ENCODE measurements at regions not wholly inside any gene's neighbourhood (a gene's known extent, or its start where the extent isn't known, plus 50 kb on each side); places are given as distances from the start of the nearest gene placed in this dataset.
A peak's percentile ranks its signal among the peaks of the same experiment; 100 is the strongest.
"Not testable (repeated sequence)": the region's sequence is repeated elsewhere in the genome, so short reads cannot be mapped to it uniquely, and the experiment has no call there.

DNA sequence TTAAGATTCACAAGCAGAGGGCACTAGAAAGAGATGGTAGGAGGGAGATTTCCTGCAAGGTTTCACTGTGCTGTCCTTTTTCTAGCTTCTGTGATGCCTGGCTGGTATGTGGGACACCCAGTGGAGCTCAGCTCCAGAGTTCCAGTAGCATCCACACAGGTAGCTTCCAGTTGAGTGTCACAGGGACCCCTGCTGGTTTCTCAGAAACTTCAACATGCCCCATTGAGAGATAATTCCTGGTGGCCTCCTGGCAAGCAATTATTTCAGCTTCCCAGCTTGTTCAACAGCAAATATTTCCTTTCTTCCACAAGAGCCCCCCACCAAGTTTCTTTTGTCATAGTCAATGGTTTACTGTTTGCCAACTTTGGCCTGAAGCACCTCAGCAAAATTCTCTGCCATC lies 858.7 kb downstream of the REEP3 start:
- DNase-seq = peak in 1 of 56 donors; percentile 1

DNA sequence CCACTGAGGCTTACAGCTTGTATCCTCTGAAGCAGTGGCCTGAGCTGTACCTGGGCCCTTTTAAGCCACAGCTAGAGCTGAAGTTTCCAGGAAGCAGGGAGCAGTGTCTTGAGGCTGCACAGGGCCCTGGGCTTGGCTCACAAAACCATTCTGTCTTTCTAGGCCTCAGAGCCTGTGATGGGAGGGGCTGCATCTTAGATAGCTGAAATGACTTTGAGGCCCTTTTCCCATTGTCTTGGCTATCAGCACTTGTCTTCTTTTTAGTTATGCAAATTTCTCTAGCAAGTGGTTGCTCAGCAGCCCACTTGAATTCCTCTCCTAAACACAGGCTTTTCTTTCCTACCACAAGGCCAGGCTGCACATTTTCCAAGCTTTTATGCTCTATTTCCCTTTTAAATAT lies 864.2 kb downstream of the REEP3 start:
- no peak for DNase-seq

DNA sequence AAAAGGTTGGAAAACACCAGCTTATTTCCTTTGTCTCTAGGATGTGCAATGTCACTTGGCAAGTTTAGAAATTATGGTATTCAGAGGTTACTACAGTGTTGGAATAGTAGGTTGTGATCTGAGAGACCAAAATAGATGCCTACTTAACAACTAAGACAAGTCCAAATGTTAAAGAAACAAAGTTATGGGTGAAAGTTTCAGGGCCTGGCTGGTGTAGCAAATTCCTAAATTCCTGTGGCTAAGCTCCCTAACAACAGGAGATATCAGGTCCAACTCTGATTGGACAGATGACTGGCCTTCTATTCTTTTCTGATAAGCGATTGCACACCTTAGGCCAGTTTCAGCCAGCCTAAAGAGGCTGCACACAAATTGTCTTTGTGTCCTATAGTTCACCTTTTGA lies 873.5 kb downstream of the REEP3 start:
- DNase-seq = no peak

DNA sequence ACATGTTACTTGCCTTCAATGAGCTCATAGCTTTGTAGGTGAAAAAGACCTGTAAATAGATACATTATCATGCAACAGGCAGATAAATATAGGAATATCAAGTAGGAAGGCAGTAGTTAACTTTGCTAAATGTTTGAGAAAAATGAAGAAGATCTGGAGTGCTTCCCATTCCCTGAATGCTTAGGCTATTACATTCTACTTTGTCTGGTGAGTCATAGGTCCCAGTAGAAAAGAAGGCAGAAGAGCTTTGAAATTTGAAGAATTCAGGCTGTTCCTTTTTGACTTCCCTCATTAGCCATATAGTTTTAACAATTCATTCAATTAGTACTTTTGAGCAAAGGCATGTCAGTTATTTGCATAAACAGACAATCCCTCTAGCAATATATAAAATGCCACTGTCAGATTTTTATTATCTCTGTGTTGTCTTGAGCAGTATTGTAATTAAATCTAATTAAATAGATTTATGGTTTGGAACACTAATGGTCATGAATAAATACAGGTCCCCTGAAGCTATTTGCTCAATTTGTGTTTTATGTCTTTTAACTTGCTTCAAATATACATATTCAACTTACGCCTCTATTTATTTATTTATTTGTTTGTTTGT lies 875.0 kb downstream of the REEP3 start:
- no peak for DNase-seq

DNA sequence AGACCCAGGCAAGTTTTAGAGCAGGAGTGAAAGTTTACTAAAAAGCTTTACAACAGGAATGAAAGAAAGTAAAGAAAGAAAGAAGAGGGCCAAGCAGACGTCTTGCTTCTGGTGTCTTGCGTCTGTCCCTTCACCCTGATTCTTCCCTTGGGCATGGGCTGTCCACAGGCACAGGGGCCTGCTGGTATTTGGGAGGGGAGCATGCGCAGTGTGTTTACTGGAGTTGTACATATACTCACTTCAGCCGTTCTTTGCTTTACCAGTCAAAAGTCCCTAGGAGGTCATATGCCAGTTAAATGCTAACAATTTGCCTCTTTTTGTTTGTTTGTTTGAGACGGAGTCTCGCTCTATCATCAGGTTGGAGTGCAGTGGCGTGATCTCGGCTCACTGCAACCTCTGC lies 875.9 kb downstream of the REEP3 start:
- DNase-seq = no peak

DNA sequence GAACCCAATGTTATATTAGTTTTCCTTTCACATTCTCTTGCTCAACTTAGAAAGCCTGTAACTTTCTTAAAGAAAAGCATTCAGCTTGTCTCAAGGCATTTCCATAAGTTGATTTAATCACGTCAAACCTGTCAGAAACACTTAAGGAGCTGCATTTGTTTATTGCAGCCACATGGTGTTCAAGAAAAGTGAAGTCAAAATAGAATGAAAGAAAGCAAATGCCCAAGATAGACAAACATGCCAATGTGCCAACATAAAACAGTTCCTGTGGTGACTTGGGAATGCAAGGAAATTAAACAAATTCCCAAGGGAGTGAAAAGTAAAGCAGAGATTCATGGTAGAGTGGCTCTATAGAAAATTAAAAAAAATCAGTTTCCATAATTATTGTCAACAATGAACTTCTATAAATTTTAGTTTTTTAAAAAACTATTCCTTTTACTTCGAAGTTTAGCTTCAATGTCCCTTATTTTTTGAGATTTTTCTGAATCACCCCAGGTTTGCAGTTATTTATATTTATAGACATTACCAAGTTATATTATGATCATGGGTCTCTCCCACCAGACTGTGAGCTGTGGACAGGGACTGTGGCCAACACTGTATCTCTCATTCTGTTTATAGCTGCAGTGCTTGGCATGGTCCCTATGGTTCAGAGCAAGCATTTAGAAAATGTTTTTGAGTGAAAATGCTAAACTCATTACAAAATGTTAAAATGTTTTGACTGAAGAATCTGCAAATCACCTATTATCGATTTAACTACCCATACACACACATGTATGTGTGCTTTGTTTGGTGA lies 887.4 kb downstream of the REEP3 start:
- no peak for DNase-seq

DNA sequence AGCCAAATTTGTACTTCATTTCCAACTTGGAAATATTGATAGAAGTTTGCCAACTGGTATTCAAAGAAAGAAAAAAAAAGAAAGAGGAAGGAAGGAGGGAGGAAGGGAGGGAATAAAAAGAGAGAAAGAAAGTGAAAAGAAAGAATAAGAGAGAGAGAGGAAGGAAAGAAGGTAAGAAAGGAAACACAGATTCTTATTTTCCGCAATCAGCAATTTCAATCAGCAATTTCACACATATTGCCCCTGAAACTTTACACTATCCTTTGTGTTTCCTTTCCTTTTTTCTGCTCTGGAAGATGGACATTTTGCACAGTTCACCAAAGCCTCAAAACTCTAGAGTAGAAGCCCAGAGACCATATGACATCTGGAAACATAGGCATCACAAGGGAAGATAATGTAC lies 888.1 kb downstream of the REEP3 start:
- no peak for DNase-seq

DNA sequence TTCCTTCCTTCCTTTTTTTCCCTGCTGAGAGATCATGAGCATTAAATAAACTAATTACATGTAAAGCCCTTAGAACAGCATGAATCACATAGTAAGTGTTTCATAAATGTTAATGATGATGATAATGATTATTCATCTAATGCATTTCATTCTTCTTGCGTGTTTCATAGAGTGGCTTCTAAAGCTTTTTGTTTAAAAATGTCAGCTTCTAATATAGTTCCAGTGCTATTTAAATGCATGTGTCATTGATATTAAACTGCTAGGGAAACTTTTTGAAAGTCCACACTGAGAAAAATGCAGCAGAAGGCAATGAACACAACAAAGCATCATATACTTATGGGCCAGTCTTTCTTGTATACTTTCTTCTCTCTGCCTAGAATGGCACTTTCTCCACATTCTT lies 894.8 kb downstream of the REEP3 start:
- DNase-seq = no peak

DNA sequence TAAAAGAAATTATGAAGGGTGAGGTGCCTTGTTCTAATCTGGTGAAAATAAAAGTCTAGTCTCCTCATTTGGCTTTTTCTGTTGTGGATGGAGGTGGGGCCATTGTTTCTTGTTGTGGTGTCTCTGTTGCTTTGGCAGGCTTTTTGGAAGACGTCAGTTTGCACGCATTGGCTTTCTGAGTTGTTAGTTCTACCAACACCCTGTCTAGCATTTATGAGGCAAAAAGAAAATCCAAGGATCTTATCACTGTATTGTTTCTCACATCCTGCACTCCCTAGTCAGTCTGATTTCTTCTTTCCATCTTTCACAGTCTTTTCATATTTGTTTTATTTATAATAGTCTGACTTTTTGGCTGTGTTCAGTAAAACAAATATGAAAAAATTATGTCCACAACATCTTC lies 898.3 kb downstream of the REEP3 start:
- DNase-seq = no peak

DNA sequence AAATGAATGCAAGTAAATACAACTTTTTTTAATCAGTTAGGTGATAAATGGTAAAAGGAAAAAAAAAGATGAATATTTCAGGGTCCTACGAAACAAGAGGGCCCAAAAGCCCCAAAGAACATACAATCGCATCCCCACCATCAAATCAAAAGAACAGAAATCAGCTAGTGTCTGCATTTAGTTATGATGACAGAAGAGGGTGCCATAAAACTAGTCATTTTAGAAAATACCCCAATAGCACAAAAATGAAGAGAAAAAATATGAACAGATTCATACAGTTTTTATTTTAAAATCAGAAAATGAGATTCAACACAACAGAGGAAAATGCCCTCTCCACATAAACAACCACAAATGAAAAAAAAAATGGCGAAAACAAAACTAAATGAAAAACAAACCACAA lies 905.5 kb downstream of the REEP3 start:
- DNase-seq = no peak

DNA sequence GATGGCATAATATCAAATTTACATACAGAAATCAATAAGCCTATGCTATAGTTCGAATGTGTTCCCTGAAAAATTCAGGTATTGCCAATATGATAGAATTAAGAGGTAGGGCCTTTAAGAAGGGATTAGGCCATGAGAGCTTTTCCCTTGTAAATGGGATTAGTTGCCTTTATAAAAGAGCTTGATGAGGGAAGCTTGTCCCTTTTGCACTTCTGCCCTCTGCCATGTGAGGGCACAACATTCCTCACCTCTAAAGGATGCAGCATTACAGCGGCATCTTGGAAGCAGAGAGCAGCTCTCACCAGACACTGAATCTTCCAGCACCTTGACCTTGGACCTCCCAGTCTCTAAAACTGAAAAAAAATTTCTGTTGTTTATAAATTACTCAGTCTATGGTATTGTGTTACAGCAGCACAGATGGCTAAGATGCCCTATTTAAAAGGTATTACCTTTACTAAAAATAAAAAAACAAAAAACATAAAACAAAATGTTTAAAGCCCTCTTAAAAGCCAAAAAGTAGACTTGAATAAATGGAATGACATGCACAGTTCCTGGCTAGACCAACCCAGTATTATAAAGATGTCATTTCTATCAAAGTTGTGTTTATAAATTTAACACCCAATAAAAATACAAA lies 909.6 kb downstream of the REEP3 start:
- DNase-seq = peak in 31 of 56 donors; percentile 1 to 63 (median 18)

DNA sequence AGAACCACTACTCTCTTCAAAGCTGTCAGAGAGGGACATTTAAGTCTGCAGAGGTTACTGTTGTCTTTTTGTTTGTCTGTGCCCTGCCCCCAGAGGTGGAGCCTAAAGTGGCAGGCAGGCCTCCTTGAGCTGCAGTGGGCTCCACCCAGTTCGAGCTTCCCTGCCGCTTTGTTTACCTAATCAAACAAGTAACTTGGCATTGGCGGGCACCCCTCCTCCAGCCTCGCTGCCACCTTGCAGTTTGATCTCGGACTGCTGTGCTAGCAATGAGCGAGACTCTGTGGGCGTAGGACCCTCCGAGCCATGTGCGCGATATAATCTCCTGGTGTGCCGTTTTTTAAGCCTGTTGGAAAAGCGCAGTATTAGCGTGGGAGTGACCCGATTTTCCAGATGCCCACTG lies 920.7 kb downstream of the REEP3 start:
- DNase-seq = not testable (repeated sequence)

DNA sequence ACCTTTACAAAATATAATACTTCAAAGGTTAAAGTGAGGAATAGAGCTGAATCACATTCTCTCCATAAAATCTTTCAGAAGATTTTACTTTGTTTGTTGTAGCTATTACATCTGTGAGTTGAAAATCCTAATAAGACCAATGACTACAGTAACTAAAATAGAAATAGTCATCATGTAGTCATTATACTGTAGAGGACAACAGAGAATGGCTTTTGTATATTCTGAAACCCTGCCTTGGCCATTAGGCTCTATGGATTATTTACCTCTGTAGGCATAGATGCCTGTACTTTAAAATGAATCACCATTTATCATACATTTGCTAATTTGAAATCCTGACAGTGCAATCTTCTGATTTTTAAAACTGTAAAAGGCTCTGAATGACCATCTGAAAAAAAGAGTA lies 923.0 kb downstream of the REEP3 start:
- no peak for DNase-seq

DNA sequence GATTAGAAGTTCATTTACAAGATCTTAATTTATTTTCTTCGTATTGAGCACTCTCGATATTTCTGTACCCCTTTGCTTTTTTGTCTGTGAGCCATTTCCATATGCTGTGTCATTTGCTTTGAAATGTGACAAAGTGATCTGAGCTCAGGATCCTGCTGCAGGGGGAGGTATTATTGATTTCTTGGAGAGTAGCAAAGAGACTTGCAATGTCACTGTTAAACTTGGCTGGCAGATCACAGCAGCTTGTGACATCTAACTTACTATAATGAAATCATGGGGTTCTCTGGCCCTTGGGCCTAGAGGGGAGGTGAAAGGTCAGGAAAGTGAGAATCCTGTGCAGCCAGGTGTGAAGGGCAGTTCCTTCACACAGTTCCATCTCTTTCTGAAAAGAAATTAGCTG lies 923.4 kb downstream of the REEP3 start:
- peak in 7 of 56 donors; percentile 0 to 12 (median 6) for DNase-seq

DNA sequence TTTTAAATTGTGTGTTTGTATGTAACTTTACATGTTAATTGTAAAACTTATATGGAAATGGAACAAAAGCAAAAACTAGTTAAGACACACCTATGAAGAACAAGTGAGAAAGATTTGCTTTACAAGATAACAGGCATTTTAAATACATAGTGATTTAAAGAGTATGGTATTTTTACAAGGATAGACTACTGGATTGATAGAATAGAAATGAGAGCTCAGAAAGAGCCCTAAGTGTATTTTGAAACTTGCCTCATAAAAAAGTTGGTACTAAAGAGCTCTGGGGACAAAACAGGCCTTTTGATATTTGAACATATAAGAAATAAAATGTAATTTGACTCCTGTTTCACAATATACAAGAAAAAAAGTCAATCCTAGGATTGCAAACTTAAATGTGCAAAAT lies 928.4 kb downstream of the REEP3 start:
- DNase-seq = no peak

DNA sequence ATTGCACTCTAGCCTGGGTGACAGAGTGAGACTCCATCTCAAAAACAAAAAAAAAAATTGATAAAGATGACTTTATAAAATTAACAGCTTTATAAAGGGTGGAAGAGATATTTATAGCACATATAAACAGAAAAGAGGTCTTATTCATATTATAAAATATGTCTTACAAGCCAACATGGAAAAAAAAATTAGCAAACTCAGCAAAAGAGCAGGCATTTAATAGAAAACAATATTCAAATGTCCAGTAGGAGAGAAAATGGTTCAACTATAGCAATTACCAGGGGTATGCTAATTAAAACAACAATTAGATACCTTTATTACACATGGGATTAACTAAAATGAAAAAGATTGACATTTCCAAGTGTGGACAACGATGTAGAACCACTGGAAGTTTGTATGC lies 929.1 kb downstream of the REEP3 start:
- DNase-seq = no peak

DNA sequence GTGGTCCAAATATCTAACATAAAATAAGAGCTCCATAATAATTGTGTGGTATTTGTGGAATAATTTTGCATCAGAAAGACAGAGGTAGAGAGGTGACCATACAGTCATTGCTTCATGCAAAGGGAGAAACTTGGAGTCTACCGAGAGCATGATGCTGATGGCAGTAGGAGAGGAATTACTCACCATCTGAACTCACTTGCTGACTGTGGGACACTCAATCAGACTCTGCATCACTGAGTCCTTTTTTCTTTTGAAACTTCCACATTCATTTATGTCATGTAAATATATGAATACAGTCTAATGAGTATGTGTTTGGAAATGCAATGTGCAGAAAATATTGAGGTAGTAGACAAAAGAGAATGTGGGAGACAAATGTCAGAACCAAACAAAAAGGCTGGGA lies 933.8 kb downstream of the REEP3 start:
- no peak for DNase-seq

DNA sequence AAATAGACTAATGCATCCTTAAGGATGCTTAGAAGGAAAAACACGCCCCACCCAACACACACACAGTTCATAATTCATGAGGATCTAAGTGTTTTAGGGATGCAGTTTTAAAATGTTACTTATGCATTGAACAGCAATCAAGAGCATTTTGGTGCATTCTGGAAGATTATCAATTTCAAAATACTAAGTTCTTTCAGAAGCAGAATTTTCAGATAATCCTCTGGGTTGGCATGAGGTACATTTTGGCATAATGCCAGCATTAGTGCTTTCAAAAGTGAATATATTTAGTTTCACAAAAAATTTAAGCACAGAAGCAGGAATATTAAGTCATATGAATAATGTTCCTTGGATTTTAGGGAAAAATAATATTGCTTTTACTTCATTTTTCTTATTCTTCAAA lies 937.1 kb downstream of the REEP3 start:
- no peak for DNase-seq

DNA sequence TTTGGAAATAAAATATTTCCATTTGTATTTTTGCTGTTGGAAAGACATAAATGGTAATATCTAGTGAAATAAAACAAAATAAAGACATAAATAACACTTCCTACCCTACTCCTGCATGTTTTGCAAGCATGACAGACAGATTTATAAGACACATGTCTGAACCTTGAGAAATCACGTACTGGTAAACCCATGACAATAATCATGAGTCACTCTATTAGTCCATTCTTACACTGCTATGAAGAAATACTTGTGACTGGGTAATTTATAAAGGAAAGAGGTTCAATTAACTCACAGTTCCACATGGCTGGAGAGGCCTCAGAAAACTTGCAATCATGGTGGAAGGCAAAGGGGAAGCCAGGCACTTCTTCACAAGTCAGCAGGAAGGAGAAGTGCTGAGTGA lies 942.2 kb downstream of the REEP3 start:
- no peak for DNase-seq

DNA sequence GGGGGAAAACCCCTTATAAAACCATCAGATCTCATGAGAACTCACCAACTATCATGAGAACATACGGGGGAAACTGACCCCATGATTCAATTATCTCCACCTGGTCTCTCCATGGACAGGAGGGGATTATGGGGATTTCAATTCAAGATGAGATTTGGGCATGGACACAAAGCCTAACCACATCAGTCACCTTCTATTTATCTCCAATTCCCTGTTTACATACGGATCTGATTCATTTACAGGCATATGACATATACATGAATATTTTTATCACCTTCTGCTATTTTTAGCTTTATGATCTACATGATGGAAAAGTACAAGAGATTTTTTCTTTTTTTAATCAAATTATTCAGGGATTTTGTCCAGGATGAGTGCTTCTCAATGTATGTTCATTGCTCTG lies 944.5 kb downstream of the REEP3 start:
- no peak for DNase-seq

DNA sequence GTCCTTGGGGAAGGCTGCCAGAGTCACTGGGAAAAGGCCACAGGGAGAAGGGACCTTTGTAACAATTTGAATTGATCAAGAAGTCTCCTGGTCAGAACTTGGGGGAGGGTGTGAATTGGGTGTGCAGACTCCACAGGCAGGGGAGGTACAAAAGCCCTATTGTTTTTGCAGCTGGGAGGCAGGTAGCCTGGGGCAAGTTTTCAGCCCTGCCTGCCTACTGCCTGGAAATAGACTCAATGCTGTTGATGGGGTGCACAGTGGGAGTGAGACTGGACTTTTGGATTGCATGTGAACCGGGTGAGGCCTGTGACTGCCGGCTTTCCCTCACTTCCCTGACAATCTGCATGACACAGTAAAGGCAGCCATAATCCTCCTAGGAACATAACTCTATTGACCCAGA lies 947.0 kb downstream of the REEP3 start:
- DNase-seq = no peak

DNA sequence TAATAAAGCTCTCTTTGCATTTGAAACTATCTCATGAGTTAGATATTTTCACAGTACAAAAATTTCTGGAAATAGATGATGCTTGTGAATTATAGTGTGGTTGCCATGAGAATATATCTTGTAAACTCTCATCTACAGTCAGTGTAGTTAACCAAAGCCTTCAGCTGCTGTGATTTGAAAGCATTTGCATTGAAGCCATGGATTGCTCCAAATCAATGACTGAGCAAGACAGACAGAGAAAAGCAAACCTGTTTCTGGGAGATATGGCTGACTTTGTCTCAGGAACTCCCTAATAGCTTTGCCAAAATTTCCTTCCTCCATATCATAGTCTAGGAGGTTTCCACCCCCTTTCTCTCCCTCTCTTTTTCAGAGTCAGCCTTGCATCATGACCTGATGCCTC lies 955.3 kb downstream of the REEP3 start:
- DNase-seq = no peak

DNA sequence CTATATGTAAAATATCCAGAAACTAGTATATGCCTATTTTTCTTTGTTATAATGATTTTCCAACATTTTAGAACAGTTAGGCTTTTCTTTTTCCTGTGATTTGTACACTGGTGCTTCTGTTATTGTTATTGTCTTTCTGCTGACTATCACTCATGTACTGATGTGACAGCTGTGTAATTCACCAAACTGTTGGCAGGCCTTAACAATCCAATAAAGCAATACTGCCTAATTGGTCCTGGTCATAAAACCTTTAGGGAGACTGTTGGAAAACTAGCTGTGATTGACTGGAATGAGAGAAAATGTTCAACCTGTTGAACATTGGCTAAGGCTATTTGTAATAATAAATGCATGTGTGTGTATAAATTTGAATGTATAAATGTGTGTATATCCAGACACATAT lies 956.6 kb downstream of the REEP3 start:
- no peak for DNase-seq
